Peyer's patch (tissue), 4 donors: ENCODE measurements at regions not wholly inside any gene's neighbourhood (a gene's known extent, or its start where the extent isn't known, plus 50 kb on each side); places are given as distances from the start of the nearest gene placed in this dataset.

Experiments
- POLR2A ChIP-seq, 2 donors: fragments of 450-650 bp; IDR thresholded peaks; one replicate each; pipeline ENCODE4 v1.5.1; 2017; ENCODE audit warnings: antibody characterized with exemption in 2 of 2, mild to moderate bottlenecking in 2 of 2, moderate library complexity in 2 of 2
- TF ChIP-seq, protein P1 (sequence below), 6 experiments: fragments of 450-650 bp in 4 of 6; fragments of 200-600 bp in 2 of 6; sonication (generic) in 1 of 6; IDR thresholded peaks; one replicate each; pipeline ENCODE4 v1.5.1; 2017 to 2019; ENCODE audit warnings: antibody characterized with exemption in 6 of 6, mild to moderate bottlenecking in 3 of 6, moderate library complexity in 1 of 6

DNA sequence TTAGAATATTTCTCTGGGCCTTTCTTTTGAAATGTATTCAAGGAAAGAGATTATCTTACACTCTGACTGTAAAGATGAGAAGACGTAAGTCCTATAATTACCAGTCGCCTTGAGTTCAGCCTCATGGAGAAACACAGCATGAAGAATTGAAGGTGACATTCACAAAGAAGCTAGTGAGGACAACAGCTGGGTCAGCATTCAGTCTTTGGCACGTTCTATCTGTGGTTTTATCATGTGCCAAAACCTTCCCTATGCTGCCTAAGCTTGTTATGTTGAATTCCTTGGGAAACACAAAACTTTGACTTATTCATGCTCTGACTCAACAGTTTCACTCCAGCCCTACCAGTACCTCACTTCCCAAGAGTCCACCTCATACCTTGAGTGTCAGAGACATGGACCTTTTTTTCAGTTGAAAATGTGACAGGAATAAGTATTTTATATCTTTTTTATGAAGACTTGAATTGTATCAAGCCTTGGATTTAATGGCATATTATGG lies 198.8 kb upstream of the KIRREL3 start:
- no peak for TF ChIP-seq POLR2A (IDR thresholded peaks at IDR 0.05)
- TF ChIP-seq, protein P1, sequence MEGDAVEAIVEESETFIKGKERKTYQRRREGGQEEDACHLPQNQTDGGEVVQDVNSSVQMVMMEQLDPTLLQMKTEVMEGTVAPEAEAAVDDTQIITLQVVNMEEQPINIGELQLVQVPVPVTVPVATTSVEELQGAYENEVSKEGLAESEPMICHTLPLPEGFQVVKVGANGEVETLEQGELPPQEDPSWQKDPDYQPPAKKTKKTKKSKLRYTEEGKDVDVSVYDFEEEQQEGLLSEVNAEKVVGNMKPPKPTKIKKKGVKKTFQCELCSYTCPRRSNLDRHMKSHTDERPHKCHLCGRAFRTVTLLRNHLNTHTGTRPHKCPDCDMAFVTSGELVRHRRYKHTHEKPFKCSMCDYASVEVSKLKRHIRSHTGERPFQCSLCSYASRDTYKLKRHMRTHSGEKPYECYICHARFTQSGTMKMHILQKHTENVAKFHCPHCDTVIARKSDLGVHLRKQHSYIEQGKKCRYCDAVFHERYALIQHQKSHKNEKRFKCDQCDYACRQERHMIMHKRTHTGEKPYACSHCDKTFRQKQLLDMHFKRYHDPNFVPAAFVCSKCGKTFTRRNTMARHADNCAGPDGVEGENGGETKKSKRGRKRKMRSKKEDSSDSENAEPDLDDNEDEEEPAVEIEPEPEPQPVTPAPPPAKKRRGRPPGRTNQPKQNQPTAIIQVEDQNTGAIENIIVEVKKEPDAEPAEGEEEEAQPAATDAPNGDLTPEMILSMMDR (IDR thresholded peaks at IDR 0.05): no peak
